ENCODE measurements at regions not wholly inside any gene's neighbourhood (a gene's known extent, or its start where the extent isn't known, plus 50 kb on each side); places are given as distances from the start of the nearest gene placed in this dataset.
A peak's percentile ranks its signal among the peaks of the same experiment; 100 is the strongest.

- no peak for DNase-seq
- Histone ChIP-seq H3K27me3 (ENCODE audit: low read depth) (no peaks in the 10 kb centered on the region), H3K4me1 (no peaks in the 10 kb centered on the region), H3K4me3 (no peak overlapping the region), H3K9me3 (replicated peaks) (no peaks in the 10 kb centered on the region), H3K27ac (replicated peaks) (no peak overlapping the region), H3K36me3 (no peaks in the 10 kb centered on the region)
- intact Hi-C loops (cut with micrococcal nuclease) = no loop called here
- no peak for TF ChIP-seq CTCF (IDR thresholded peaks at IDR 0.05; ENCODE audit: borderline replicate concordance)
These were observed 140.7 kb downstream of the RND3 start for GRCh38 chr2:150346806-150347205.

- Histone ChIP-seq H3K4me3 (no peak overlapping the region), H3K36me3 (no peaks in the 10 kb centered on the region), H3K27me3 (ENCODE audit: low read depth) (no peaks in the 10 kb centered on the region), H3K4me1 (no peaks in the 10 kb centered on the region), H3K9me3 (replicated peaks) (no peaks in the 10 kb centered on the region), H3K27ac (replicated peaks) (no peak overlapping the region)
- intact Hi-C loops (cut with micrococcal nuclease) = no loop called here
- DNase-seq = no peak
- TF ChIP-seq CTCF (IDR thresholded peaks at IDR 0.05; ENCODE audit: borderline replicate concordance) = no peak
These were observed 145.3 kb downstream of the RND3 start for GRCh38 chr2:150341982-150342680.

- Histone ChIP-seq H3K4me1 (no peaks in the 10 kb centered on the region), H3K27me3 (ENCODE audit: low read depth) (no peaks in the 10 kb centered on the region), H3K27ac (replicated peaks) (peak overlapping the region; percentile 36), H3K36me3 (no peaks in the 10 kb centered on the region), H3K9me3 (replicated peaks) (no peaks in the 10 kb centered on the region), H3K4me3 (no peak overlapping the region)
- no peak for TF ChIP-seq CTCF (IDR thresholded peaks at IDR 0.05; ENCODE audit: borderline replicate concordance)
- intact Hi-C loops (cut with micrococcal nuclease) = no loop called here
- DNase-seq = no peak
These were observed 147.5 kb downstream of the RND3 start for GRCh38 chr2:150339951-150340350.

- H3K27ac ChIP-seq (replicated peaks) = no peak overlapping the region
- no peaks in the 10 kb centered on the region for H3K9me3 ChIP-seq (replicated peaks)
- intact Hi-C loops (cut with micrococcal nuclease) = no loop called here
- no peak overlapping the region for H3K4me3 ChIP-seq
- DNase-seq = no peak
- no peak for TF ChIP-seq CTCF (IDR thresholded peaks at IDR 0.05; ENCODE audit: borderline replicate concordance)
- H3K4me1 ChIP-seq = no peaks in the 10 kb centered on the region
- H3K27me3 ChIP-seq (ENCODE audit: low read depth) = no peaks in the 10 kb centered on the region
- H3K36me3 ChIP-seq = no peaks in the 10 kb centered on the region
These were observed 148.2 kb downstream of the RND3 start for GRCh38 chr2:150339282-150339681.

GRCh38 chr2:150335596-150335995 lies 151.9 kb downstream of the RND3 start:
- no peaks in the 10 kb centered on the region for H3K9me3 ChIP-seq (replicated peaks)
- H3K27me3 ChIP-seq (ENCODE audit: low read depth) = no peaks in the 10 kb centered on the region
- DNase-seq = no peak
- H3K4me3 ChIP-seq = no peak overlapping the region
- no peaks in the 10 kb centered on the region for H3K4me1 ChIP-seq
- intact Hi-C loops (cut with micrococcal nuclease) = no loop called here
- no peaks in the 10 kb centered on the region for H3K36me3 ChIP-seq
- no peak for TF ChIP-seq CTCF (IDR thresholded peaks at IDR 0.05; ENCODE audit: borderline replicate concordance)
- H3K27ac ChIP-seq (replicated peaks) = no peak overlapping the region
